K562 (cell line): ENCODE measurements at regions not wholly inside any gene's neighbourhood (a gene's known extent, or its start where the extent isn't known, plus 50 kb on each side); places are given as distances from the start of the nearest gene placed in this dataset.

Experiments used
- NEUROD1 ChIP-seq: fragments of 150-350 bp; IDR thresholded peaks from 2 replicates; pipeline ENCODE4 v1.6.1; 2014; ENCODE audit warnings: borderline replicate concordance, low read length, low read depth; ENCODE audit not compliant: partially characterized antibody
- TF ChIP-seq, protein P1 (sequence below), 2 experiments: fragments of 450-650 bp; formaldehyde crosslinking in 1 of 2; IDR thresholded peaks; 2 replicates each; pipeline versions ENCODE4 v1.4.0 to v1.6.1; 2014 to 2020; ENCODE audit warnings: mild to moderate bottlenecking in 2 of 2, borderline replicate concordance in 1 of 2, low read depth in 1 of 2
- TF ChIP-seq, protein P2 (sequence below): fragments of 450-650 bp; IDR thresholded peaks from 2 replicates; pipeline ENCODE4 v1.6.1; 2016; ENCODE audit warnings: missing biosample characterization, missing genetic modification characterization

DNA sequence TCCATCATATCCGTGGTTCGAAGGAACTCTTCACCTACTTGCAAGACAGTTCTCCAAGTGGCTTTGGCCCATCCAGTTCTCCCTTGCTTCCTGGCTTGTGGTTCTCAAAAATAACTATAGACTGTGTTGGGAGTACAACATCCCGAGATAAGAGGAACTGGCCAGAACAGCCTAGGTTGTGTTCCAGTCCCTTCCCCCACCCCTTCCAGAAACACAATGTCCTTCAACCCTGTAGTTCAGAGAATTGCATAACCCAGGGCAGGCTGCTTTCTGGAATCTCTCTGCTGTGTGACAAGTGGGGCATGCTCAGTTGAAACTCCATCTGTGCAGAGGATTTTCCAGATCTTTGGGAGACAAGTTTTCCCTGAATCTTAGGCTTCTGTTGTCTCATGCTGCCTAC is 206.5 kb downstream of the PCDH10 start (continued):
- TF ChIP-seq, protein P1, sequence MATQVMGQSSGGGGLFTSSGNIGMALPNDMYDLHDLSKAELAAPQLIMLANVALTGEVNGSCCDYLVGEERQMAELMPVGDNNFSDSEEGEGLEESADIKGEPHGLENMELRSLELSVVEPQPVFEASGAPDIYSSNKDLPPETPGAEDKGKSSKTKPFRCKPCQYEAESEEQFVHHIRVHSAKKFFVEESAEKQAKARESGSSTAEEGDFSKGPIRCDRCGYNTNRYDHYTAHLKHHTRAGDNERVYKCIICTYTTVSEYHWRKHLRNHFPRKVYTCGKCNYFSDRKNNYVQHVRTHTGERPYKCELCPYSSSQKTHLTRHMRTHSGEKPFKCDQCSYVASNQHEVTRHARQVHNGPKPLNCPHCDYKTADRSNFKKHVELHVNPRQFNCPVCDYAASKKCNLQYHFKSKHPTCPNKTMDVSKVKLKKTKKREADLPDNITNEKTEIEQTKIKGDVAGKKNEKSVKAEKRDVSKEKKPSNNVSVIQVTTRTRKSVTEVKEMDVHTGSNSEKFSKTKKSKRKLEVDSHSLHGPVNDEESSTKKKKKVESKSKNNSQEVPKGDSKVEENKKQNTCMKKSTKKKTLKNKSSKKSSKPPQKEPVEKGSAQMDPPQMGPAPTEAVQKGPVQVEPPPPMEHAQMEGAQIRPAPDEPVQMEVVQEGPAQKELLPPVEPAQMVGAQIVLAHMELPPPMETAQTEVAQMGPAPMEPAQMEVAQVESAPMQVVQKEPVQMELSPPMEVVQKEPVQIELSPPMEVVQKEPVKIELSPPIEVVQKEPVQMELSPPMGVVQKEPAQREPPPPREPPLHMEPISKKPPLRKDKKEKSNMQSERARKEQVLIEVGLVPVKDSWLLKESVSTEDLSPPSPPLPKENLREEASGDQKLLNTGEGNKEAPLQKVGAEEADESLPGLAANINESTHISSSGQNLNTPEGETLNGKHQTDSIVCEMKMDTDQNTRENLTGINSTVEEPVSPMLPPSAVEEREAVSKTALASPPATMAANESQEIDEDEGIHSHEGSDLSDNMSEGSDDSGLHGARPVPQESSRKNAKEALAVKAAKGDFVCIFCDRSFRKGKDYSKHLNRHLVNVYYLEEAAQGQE (IDR thresholded peaks at IDR 0.05; ENCODE audit: borderline replicate concordance) = peak; percentile 56
- TF ChIP-seq, protein P1 (CRISPR knock-in tag; IDR thresholded peaks at IDR 0.05; ENCODE audit: low read depth) = no peak
- TF ChIP-seq, protein P2, sequence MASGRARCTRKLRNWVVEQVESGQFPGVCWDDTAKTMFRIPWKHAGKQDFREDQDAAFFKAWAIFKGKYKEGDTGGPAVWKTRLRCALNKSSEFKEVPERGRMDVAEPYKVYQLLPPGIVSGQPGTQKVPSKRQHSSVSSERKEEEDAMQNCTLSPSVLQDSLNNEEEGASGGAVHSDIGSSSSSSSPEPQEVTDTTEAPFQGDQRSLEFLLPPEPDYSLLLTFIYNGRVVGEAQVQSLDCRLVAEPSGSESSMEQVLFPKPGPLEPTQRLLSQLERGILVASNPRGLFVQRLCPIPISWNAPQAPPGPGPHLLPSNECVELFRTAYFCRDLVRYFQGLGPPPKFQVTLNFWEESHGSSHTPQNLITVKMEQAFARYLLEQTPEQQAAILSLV = 0 out of 2 replicates have a peak, but pooled peaks have one; percentile 46
- TF ChIP-seq NEUROD1 = no peak
